Esophagus squamous epithelium (tissue), 5 donors: ENCODE measurements at regions not wholly inside any gene's neighbourhood (a gene's known extent, or its start where the extent isn't known, plus 50 kb on each side); places are given as distances from the start of the nearest gene placed in this dataset.
A peak's percentile ranks its signal among the peaks of the same experiment; 100 is the strongest.

Experiments used
- DNase-seq: peaks from one replicate; lab custom pipeline; 2025; lab: John Stamatoyannopoulos, UW
- H3K27ac ChIP-seq, 4 donors: fragments of 200-600 bp; sonication (generic); one replicate each; pipeline ENCODE4 v1.5.1; 2016 to 2019; ENCODE audit warnings: mild to moderate bottlenecking in 1 of 4
- H3K27me3 ChIP-seq, 4 donors: fragments of 200-600 bp; sonication (generic); 1 replicate in 3 of 4; 2 replicates in 1 of 4; pipeline versions ENCODE4 v1.5.1 to v1.6.0; 2017 to 2021; ENCODE audit warnings: antibody characterized with exemption in 1 of 4
- H3K36me3 ChIP-seq, 3 donors: fragments of 200-600 bp; sonication (generic); one replicate each; pipeline ENCODE4 v1.5.1; 2016 to 2019
- H3K4me1 ChIP-seq, 3 donors: fragments of 200-600 bp; sonication (generic); one replicate each; pipeline ENCODE4 v1.5.1; 2017 to 2019
- H3K4me3 ChIP-seq, 4 donors: fragments of 200-600 bp; sonication (generic); 1 replicate in 3 of 4; 2 replicates in 1 of 4; pipeline ENCODE4 v1.5.1; 2016 to 2019; ENCODE audit warnings: mild to moderate bottlenecking in 2 of 4, moderate library complexity in 1 of 4
- H3K9me3 ChIP-seq, 3 donors: fragments of 200-600 bp; sonication (generic); one replicate each; pipeline ENCODE4 v1.5.1; 2016 to 2019
- POLR2A ChIP-seq, 4 donors: fragments of 450-650 bp; IDR thresholded peaks; one replicate each; pipeline ENCODE4 v1.6.1; 2017; ENCODE audit warnings: antibody characterized with exemption in 4 of 4, mild to moderate bottlenecking in 4 of 4, moderate library complexity in 3 of 4
- WGBS, 2 donors: methylation state at CpG; one replicate each; pipeline ENCODE4 v1.1.5; 2018; 5-methylcytosine and 5-hydroxymethylcytosine counted together
- intact Hi-C: fragments of 100-400 bp; cut with DNase I; formaldehyde crosslinking; loops from one replicate; pipeline ENCODE4 v1.15.0; 2022
- TF ChIP-seq, protein P1 (sequence below), 6 experiments: fragments of 450-650 bp in 4 of 6; fragments of 200-600 bp in 2 of 6; sonication (generic) in 2 of 6; IDR thresholded peaks; one replicate each; pipeline ENCODE4 v1.5.1; 2016 to 2019; ENCODE audit warnings: antibody characterized with exemption in 6 of 6, mild to moderate bottlenecking in 4 of 6, moderate library complexity in 4 of 6
- donor health status: DM: yes; HTN: yes; CAD: no.

GRCh38 chr6:104607501-104607900 lies 252.2 kb downstream of the HACE1 start:
- H3K27me3 ChIP-seq, result no peaks in the 10 kb centered on the region
- H3K27ac ChIP-seq, result no peak overlapping the region
- no peak overlapping the region for H3K4me3 ChIP-seq
- TF ChIP-seq, protein P1, sequence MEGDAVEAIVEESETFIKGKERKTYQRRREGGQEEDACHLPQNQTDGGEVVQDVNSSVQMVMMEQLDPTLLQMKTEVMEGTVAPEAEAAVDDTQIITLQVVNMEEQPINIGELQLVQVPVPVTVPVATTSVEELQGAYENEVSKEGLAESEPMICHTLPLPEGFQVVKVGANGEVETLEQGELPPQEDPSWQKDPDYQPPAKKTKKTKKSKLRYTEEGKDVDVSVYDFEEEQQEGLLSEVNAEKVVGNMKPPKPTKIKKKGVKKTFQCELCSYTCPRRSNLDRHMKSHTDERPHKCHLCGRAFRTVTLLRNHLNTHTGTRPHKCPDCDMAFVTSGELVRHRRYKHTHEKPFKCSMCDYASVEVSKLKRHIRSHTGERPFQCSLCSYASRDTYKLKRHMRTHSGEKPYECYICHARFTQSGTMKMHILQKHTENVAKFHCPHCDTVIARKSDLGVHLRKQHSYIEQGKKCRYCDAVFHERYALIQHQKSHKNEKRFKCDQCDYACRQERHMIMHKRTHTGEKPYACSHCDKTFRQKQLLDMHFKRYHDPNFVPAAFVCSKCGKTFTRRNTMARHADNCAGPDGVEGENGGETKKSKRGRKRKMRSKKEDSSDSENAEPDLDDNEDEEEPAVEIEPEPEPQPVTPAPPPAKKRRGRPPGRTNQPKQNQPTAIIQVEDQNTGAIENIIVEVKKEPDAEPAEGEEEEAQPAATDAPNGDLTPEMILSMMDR (IDR thresholded peaks at IDR 0.05), result no peak
- no peak for TF ChIP-seq POLR2A (IDR thresholded peaks at IDR 0.05)
- no peaks in the 10 kb centered on the region for H3K4me1 ChIP-seq
- no peaks in the 10 kb centered on the region for H3K36me3 ChIP-seq
- DNase-seq, result no peak
- intact Hi-C loops, result no loop called here
- WGBS, 2 donors, result 40 to 59% methylated on average over 1 of the region's 1 CpG
- H3K9me3 ChIP-seq, result no peaks in the 10 kb centered on the region

GRCh38 chr6:104606361-104606760 lies 253.4 kb downstream of the HACE1 start:
- WGBS, 2 donors, result 81 to 92% methylated on average over 1 of the region's 1 CpG
- H3K9me3 ChIP-seq, result no peaks in the 10 kb centered on the region
- H3K36me3 ChIP-seq, result no peaks in the 10 kb centered on the region
- TF ChIP-seq, protein P1 (IDR thresholded peaks at IDR 0.05), result no peak
- no peak for TF ChIP-seq POLR2A (IDR thresholded peaks at IDR 0.05)
- intact Hi-C loops, result no loop called here
- DNase-seq, result no peak
- no peaks in the 10 kb centered on the region for H3K27me3 ChIP-seq
- peaks cover 0 to 6% (median 2%) of the 10 kb centered on the region in 3 donors for H3K4me1 ChIP-seq
- H3K4me3 ChIP-seq, result no peak overlapping the region
- H3K27ac ChIP-seq, result no peak overlapping the region

DNA sequence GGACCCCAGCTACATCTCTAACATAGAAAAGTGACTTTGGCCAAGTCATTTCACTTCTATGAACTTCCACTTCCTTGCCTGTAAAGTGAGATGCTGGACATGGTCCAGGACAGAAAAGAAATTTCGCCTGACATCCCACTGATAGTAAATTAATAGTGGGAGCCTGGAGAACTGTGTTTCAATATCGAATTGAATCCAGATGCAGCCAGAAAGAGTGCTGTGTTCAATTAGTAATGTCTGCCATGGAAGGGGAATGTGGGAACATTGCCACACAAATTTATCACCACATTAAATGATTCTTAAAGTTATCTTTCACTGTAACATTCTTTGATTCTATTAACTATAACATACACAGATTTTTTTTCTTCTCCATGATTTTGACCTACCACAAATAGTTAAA lies 255.0 kb downstream of the HACE1 start:
- TF ChIP-seq, protein P1 (IDR thresholded peaks at IDR 0.05), result no peak
- no peak for TF ChIP-seq POLR2A (IDR thresholded peaks at IDR 0.05)
- Histone ChIP-seq H3K4me3 (no peak overlapping the region), H3K27me3 (no peaks in the 10 kb centered on the region), H3K4me1 (peaks cover 0 to 13% (median 10%) of the 10 kb centered on the region in 3 donors), H3K9me3 (no peaks in the 10 kb centered on the region), H3K27ac (no peak overlapping the region), H3K36me3 (no peaks in the 10 kb centered on the region)
- 83 to 87% methylated on average over 2 of the region's 2 CpGs for WGBS, 2 donors
- intact Hi-C loops, result no loop called here
- no peak for DNase-seq

- intact Hi-C loops, result no loop called here
- Histone ChIP-seq H3K9me3 (no peaks in the 10 kb centered on the region), H3K27ac (no peak overlapping the region), H3K36me3 (no peaks in the 10 kb centered on the region), H3K4me1 (peaks cover 0 to 13% (median 10%) of the 10 kb centered on the region in 3 donors), H3K27me3 (no peaks in the 10 kb centered on the region), H3K4me3 (no peak overlapping the region)
- DNase-seq, result no peak
- TF ChIP-seq POLR2A (IDR thresholded peaks at IDR 0.05), result no peak
- TF ChIP-seq, protein P1 (IDR thresholded peaks at IDR 0.05), result no peak
- 80 to 87% methylated on average over 1 of the region's 1 CpG for WGBS, 2 donors
Measured at GRCh38 chr6:104603108-104603745, 256.5 kb downstream of the HACE1 start.

GRCh38 chr6:104601721-104602120 lies 258.0 kb downstream of the HACE1 start:
- Histone ChIP-seq H3K36me3 (no peaks in the 10 kb centered on the region), H3K9me3 (no peaks in the 10 kb centered on the region), H3K27me3 (no peaks in the 10 kb centered on the region), H3K4me3 (peak overlapping the region in 1 of 4 donors; percentile 3), H3K27ac (peak overlapping the region in 2 of 4 donors; percentile 21 to 36), H3K4me1 (peaks cover 0 to 13% (median 10%) of the 10 kb centered on the region in 3 donors)
- 33 to 55% methylated on average over 3 of the region's 3 CpGs for WGBS, 2 donors
- DNase-seq, result no peak
- intact Hi-C loops, result no loop called here
- no peak for TF ChIP-seq POLR2A (IDR thresholded peaks at IDR 0.05)
- TF ChIP-seq, protein P1 (IDR thresholded peaks at IDR 0.05), result no peak
